MCF 10A (cell line): ENCODE measurements at regions not wholly inside any gene's neighbourhood (a gene's known extent, or its start where the extent isn't known, plus 50 kb on each side); places are given as distances from the start of the nearest gene placed in this dataset.

Experiments used
- BruUV-seq: library from RNA; stranded (reverse); fragments of 400-500 nt; replicated peaks from 2 replicates; lab custom pipeline; 2021; lab: Mats Ljungman, UMichigan
- CTCF ChIA-PET: fragments of 300-600 bp; sonication (Branson Sonifier 250); formaldehyde crosslinking; extraction: SDS; loops from one replicate; lab custom pipeline; 2021; ENCODE audit warnings: antibody characterized with exemption, inconsistent platforms; lab: Yijun Ruan, JAX
- POLR2A ChIA-PET: fragments of 300-600, 350-650 bp; sonication (Branson Sonifier 250); formaldehyde crosslinking; extraction: SDS; loops from one replicate; lab custom pipeline; 2020; ENCODE audit warnings: antibody characterized with exemption, inconsistent platforms; lab: Yijun Ruan, JAX
- DNase-seq: peaks from one replicate; pipeline ENCODE4 v3.0.0-alpha.2; 2018; ENCODE audit not compliant: unreplicated experiment
- H3K27ac Mint-ChIP-seq: one replicate; pipeline ENCODE4 v1.8.0; 2022; ENCODE audit warnings: mild to moderate bottlenecking, low read depth, mixed read lengths; ENCODE audit not compliant: unreplicated experiment
- H3K27me3 Mint-ChIP-seq: one replicate; pipeline ENCODE4 v1.8.0; 2022; ENCODE audit warnings: mixed read lengths; ENCODE audit not compliant: insufficient read depth, unreplicated experiment
- H3K36me3 Mint-ChIP-seq: one replicate; pipeline ENCODE4 v1.8.0; 2022; ENCODE audit warnings: mild to moderate bottlenecking, moderate library complexity, mixed read lengths; ENCODE audit not compliant: insufficient read depth, unreplicated experiment
- H3K4me1 Mint-ChIP-seq: one replicate; pipeline ENCODE4 v1.8.0; 2022; ENCODE audit warnings: mixed read lengths; ENCODE audit not compliant: insufficient read depth, unreplicated experiment
- H3K4me3 Mint-ChIP-seq: one replicate; pipeline ENCODE4 v1.8.0; 2022; ENCODE audit warnings: mild to moderate bottlenecking, moderate library complexity, mixed read lengths; ENCODE audit not compliant: unreplicated experiment
- H3K9me3 Mint-ChIP-seq: one replicate; pipeline ENCODE4 v1.8.0; 2022; ENCODE audit warnings: mixed read lengths; ENCODE audit not compliant: unreplicated experiment
- intact Hi-C: fragments of 100-400 bp; cut with micrococcal nuclease; formaldehyde crosslinking; loops from 2 replicates; pipeline ENCODE4 v1.14.1; 2022
- TF ChIP-seq, protein P1 (sequence below): fragments of 200-600 bp; IDR thresholded peaks from one replicate; pipeline ENCODE4 v1.8.0; 2022; ENCODE audit warnings: antibody characterized with exemption, mild to moderate bottlenecking; ENCODE audit not compliant: unreplicated experiment

DNA sequence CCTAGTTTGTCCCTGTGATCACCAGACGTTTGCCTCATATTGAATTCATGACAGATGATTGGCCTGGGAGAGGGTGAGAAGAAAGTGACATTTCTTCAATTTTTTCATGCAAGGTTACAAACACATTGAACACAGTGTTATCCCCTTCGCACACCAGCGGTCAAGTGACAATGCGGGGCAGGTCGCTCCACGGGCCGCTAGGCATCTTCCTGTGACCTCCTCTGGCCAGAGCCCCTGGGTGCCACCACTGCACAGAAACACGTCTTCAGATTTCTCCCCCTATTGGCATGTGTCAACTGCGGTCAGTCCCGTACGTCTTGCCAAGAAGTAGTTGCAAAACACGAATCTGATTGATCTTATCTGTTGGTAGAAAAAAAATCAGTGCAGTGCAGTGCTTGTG is 97.1 kb downstream of the PXDC1 start:
- CTCF ChIA-PET, result no interaction called here
- POLR2A ChIA-PET, result no interaction called here
- intact Hi-C loops, result no loop called here
- BruUV-seq, result no TSS peak
- no peak overlapping the region for H3K4me3 Mint-ChIP-seq
- no peaks in the 10 kb centered on the region for H3K27me3 Mint-ChIP-seq
- no peak overlapping the region for H3K27ac Mint-ChIP-seq
- H3K4me1 Mint-ChIP-seq, result no peaks in the 10 kb centered on the region
- H3K36me3 Mint-ChIP-seq, result peaks cover 6% of the 10 kb centered on the region
- no peak for DNase-seq
- H3K9me3 Mint-ChIP-seq, result no peaks in the 10 kb centered on the region
- TF ChIP-seq, protein P1, sequence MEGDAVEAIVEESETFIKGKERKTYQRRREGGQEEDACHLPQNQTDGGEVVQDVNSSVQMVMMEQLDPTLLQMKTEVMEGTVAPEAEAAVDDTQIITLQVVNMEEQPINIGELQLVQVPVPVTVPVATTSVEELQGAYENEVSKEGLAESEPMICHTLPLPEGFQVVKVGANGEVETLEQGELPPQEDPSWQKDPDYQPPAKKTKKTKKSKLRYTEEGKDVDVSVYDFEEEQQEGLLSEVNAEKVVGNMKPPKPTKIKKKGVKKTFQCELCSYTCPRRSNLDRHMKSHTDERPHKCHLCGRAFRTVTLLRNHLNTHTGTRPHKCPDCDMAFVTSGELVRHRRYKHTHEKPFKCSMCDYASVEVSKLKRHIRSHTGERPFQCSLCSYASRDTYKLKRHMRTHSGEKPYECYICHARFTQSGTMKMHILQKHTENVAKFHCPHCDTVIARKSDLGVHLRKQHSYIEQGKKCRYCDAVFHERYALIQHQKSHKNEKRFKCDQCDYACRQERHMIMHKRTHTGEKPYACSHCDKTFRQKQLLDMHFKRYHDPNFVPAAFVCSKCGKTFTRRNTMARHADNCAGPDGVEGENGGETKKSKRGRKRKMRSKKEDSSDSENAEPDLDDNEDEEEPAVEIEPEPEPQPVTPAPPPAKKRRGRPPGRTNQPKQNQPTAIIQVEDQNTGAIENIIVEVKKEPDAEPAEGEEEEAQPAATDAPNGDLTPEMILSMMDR, result no peak

DNA sequence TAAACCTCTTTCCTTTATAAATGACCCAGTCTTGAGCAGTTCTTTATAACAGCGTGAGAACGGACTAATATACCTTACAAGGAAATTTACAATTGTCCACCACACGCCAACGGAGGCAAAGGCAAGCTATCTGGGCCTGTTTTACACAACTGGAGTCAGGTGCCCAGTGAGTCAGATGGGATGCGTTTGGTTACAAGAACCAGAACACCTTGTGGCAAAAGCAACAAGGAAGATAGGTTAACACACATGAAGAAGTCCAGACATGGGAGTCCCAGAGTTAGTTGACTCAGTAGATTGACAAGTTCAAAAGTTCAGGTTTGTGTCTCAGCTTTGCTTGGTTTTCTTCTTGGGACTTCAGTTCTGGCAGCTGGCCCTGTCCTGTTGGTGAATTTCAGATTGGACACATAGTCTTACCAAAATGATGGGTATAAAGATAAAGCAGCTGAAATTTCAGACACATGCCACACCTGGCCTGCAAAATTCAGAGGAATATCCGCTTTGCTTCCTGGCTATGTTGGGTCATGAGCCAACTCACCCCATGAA is 97.9 kb downstream of the PXDC1 start:
- H3K27ac Mint-ChIP-seq, result no peak overlapping the region
- no peak for DNase-seq
- no peaks in the 10 kb centered on the region for H3K4me1 Mint-ChIP-seq
- no peak overlapping the region for H3K4me3 Mint-ChIP-seq
- CTCF ChIA-PET, result no interaction called here
- H3K9me3 Mint-ChIP-seq, result no peaks in the 10 kb centered on the region
- intact Hi-C loops, result no loop called here
- TF ChIP-seq, protein P1, result no peak
- no peaks in the 10 kb centered on the region for H3K27me3 Mint-ChIP-seq
- H3K36me3 Mint-ChIP-seq, result peaks cover 6% of the 10 kb centered on the region
- no TSS peak for BruUV-seq
- POLR2A ChIA-PET, result no interaction called here

DNA sequence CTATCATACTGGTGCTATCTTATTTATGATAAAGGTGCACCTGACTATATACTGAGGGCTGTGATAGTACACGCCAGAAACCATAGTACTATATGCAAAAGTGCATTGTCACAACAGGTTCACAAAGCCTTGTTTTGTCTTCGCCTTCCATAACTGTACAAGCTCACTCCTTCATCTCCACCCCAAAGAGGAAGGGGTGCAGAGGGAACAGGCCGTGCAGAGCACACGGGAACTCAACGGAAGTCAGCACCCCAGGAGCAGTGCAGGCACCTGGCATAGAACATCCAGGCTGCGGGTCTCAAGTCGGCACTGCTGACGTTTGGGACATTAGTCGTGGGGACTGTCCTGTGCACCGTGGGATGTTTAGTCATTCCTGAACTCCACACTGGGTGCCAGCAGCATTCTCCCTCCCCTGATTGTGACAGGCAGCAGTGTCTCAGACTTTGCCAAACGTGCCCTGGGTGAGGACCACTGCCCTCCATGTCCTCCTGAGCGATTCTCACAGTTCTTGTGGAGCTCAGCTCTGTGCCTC is 99.7 kb downstream of the PXDC1 start:
- H3K27ac Mint-ChIP-seq, result no peak overlapping the region
- POLR2A ChIA-PET, result interaction anchor here (0.6 kb wide), 1 partner anchor 18 kb away, joined by 3 read pairs; no protein-coding TSS in a partner anchor
- no peaks in the 10 kb centered on the region for H3K9me3 Mint-ChIP-seq
- H3K36me3 Mint-ChIP-seq, result peaks cover 6% of the 10 kb centered on the region
- H3K4me3 Mint-ChIP-seq, result no peak overlapping the region
- BruUV-seq, result no TSS peak
- no peak for DNase-seq
- intact Hi-C loops, result no loop called here
- CTCF ChIA-PET, result interaction anchor here (0.6 kb wide), 1 partner anchor 50 kb away, joined by 3 read pairs; no protein-coding TSS in a partner anchor
- no peaks in the 10 kb centered on the region for H3K4me1 Mint-ChIP-seq
- TF ChIP-seq, protein P1, result no peak
- no peaks in the 10 kb centered on the region for H3K27me3 Mint-ChIP-seq

DNA sequence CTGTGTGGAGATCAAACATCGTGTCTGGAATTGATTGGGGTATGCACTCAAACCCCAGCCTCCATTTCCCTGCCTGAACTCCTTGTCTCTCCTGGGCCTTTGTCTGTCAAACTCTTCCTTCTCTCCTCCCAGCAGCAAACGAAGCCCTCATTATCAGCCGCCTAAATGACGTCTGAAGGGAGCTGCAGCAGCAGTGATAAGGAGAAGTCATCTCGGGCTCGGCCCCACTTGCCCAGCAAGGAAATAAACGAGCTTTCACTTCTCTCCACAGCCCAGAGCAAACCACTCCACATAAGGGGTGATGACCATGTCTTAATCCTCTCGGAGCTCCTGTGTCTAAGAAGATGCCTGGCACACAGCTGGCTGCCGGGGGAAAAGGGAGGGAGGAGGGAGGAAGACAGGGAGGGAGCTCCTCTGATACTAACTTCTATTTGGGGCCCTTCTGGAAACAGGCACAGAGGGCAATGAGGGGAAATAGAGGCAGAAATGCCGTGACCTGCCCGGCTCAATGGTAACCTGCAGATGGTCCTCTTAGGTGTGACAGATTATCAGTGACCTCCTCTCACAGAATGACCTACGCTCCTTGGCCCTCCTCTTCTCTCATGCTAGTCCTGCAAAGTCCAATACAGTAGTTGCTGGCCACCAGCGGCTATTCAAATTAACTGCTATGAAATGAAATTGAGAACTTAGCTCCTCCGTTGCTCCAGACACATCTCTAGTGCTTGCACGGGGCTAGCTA is 100.4 kb downstream of the PXDC1 start:
- intact Hi-C loops, result no loop called here
- TF ChIP-seq, protein P1, result no peak
- Mint-ChIP-seq H3K27me3 (no peaks in the 10 kb centered on the region), H3K27ac (no peak overlapping the region), H3K4me3 (no peak overlapping the region), H3K36me3 (peaks cover 6% of the 10 kb centered on the region), H3K4me1 (no peaks in the 10 kb centered on the region), H3K9me3 (no peaks in the 10 kb centered on the region)
- CTCF ChIA-PET, result interaction anchor here (0.6 kb wide), 1 partner anchor 50 kb away, joined by 3 read pairs; no protein-coding TSS in a partner anchor
- POLR2A ChIA-PET, result interaction anchor here (0.6 kb wide), 1 partner anchor 19 kb away, joined by 3 read pairs; no protein-coding TSS in a partner anchor
- no TSS peak for BruUV-seq
- no peak for DNase-seq
